ENCODE measurements at regions not wholly inside any gene's neighbourhood (a gene's known extent, or its start where the extent isn't known, plus 50 kb on each side); places are given as distances from the start of the nearest gene placed in this dataset.

DNA sequence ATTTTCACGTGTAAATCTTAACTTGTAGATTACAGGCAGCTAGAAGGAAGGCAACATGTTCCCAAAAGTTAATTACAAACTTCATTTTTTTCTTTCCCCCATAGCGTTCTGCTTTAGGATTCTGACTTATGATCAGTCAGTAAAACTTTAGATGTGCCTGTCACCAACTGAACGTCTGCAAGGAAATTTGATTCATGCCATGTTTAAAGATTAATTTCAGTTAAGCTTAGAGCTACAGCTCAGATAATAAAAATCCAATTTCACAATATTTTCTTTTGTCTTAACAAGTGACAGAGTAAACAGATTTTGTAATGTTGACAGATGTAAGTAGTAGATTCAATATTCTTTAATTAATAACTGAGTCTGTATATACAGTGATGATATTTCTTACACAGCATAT, 253.1 kb downstream of the NFKBIZ start:
- POLR2A ChIA-PET, result interaction anchor here (1.2 kb wide), 1 partner anchor 43 kb away, joined by 3 read pairs; no protein-coding TSS in a partner anchor
- intact Hi-C loops (cut with micrococcal nuclease; ENCODE audit: unreplicated experiment) (no loop called here), in situ Hi-C loops (cut with MboI) (no loop called here)
- DNase-seq (ENCODE audit: low read depth, low spot score) (no peak), ATAC-seq (no peak), FAIRE-seq (no peak)
- Histone ChIP-seq H3K36me3 (ENCODE audit: control insufficient read depth in 2 of 2, insufficient read depth in 2 of 2, low read length in 1 of 2) (no peaks in the 10 kb centered on the region), H3K27ac (ENCODE audit: control insufficient read depth, insufficient read depth) (no peak overlapping the region), H3K4me1 (ENCODE audit: control insufficient read depth, insufficient read depth, low read length) (no peaks in the 10 kb centered on the region), H3K27me3 (replicated peaks in 1 of 2; ENCODE audit: control insufficient read depth in 2 of 2, insufficient read depth in 2 of 2, low read length in 1 of 2) (no peaks in the 10 kb centered on the region), H4K20me1 (ENCODE audit: control insufficient read depth, insufficient read depth) (no peaks in the 10 kb centered on the region), H3K9ac (ENCODE audit: control insufficient read depth, insufficient read depth, low read length) (no peak overlapping the region), H3K4me2 (ENCODE audit: control insufficient read depth, insufficient read depth) (no peak overlapping the region), H3K9me3 (replicated peaks; ENCODE audit: control insufficient read depth, insufficient read depth, low read length) (no peaks in the 10 kb centered on the region), H2AFZ (ENCODE audit: control insufficient read depth, low read depth, low read length) (no peak overlapping the region), H3K4me3 (no peak overlapping the region), H3K79me2 (ENCODE audit: control insufficient read depth, insufficient read depth, low read length) (no peaks in the 10 kb centered on the region)
- BruUV-seq (replicated peaks), result no TSS peak
- CTCF ChIA-PET, result interaction anchor here (1.4 kb wide), 1 partner anchor 8 kb away, joined by 3 read pairs; no protein-coding TSS in a partner anchor
- TF ChIP-seq SIN3A (IDR thresholded peaks at IDR 0.05; ENCODE audit: low read depth, low read length) (no peak), POLR2AphosphoS5 (IDR thresholded peaks at IDR 0.05; ENCODE audit: low read length) (no peak), EZH2 (IDR thresholded peaks at IDR 0.05; ENCODE audit: borderline replicate concordance, control insufficient read depth, low read depth, low read length) (no peak), CBX3 (IDR thresholded peaks at IDR 0.05; ENCODE audit: borderline replicate concordance, low read depth) (no peak), NR2C1 (IDR thresholded peaks at IDR 0.05) (no peak), USF1 (IDR thresholded peaks at IDR 0.05; ENCODE audit: borderline replicate concordance, extremely low read length, insufficient read depth, low read depth, low read length) (no peak), CREM (IDR thresholded peaks at IDR 0.05; ENCODE audit: low read depth) (no peak), ZNF207 (IDR thresholded peaks at IDR 0.05; ENCODE audit: borderline replicate concordance) (no peak), MLLT1 (IDR thresholded peaks at IDR 0.05) (no peak), YBX1 (IDR thresholded peaks at IDR 0.05) (no peak), ZZZ3 (IDR thresholded peaks at IDR 0.05; ENCODE audit: control insufficient read depth, insufficient read length, low read depth) (no peak), SMAD5 (IDR thresholded peaks at IDR 0.05; ENCODE audit: low read depth) (no peak), ZNF622 (IDR thresholded peaks at IDR 0.05) (no peak), KLF5 (IDR thresholded peaks at IDR 0.05; ENCODE audit: partially characterized antibody) (no peak), MTA2 (IDR thresholded peaks at IDR 0.05; ENCODE audit: low read depth) (no peak)
- TF ChIP-seq, protein P1, sequence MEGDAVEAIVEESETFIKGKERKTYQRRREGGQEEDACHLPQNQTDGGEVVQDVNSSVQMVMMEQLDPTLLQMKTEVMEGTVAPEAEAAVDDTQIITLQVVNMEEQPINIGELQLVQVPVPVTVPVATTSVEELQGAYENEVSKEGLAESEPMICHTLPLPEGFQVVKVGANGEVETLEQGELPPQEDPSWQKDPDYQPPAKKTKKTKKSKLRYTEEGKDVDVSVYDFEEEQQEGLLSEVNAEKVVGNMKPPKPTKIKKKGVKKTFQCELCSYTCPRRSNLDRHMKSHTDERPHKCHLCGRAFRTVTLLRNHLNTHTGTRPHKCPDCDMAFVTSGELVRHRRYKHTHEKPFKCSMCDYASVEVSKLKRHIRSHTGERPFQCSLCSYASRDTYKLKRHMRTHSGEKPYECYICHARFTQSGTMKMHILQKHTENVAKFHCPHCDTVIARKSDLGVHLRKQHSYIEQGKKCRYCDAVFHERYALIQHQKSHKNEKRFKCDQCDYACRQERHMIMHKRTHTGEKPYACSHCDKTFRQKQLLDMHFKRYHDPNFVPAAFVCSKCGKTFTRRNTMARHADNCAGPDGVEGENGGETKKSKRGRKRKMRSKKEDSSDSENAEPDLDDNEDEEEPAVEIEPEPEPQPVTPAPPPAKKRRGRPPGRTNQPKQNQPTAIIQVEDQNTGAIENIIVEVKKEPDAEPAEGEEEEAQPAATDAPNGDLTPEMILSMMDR (IDR thresholded peaks at IDR 0.05 in 2 of 3, conservative IDR thresholded peaks at IDR 0.05 in 1 of 3; ENCODE audit: control insufficient read depth in 2 of 3, extremely low read depth in 1 of 3, insufficient read depth in 1 of 3, low read depth in 3 of 3, low read length in 3 of 3), result no peak
- TF ChIP-seq, protein P2, sequence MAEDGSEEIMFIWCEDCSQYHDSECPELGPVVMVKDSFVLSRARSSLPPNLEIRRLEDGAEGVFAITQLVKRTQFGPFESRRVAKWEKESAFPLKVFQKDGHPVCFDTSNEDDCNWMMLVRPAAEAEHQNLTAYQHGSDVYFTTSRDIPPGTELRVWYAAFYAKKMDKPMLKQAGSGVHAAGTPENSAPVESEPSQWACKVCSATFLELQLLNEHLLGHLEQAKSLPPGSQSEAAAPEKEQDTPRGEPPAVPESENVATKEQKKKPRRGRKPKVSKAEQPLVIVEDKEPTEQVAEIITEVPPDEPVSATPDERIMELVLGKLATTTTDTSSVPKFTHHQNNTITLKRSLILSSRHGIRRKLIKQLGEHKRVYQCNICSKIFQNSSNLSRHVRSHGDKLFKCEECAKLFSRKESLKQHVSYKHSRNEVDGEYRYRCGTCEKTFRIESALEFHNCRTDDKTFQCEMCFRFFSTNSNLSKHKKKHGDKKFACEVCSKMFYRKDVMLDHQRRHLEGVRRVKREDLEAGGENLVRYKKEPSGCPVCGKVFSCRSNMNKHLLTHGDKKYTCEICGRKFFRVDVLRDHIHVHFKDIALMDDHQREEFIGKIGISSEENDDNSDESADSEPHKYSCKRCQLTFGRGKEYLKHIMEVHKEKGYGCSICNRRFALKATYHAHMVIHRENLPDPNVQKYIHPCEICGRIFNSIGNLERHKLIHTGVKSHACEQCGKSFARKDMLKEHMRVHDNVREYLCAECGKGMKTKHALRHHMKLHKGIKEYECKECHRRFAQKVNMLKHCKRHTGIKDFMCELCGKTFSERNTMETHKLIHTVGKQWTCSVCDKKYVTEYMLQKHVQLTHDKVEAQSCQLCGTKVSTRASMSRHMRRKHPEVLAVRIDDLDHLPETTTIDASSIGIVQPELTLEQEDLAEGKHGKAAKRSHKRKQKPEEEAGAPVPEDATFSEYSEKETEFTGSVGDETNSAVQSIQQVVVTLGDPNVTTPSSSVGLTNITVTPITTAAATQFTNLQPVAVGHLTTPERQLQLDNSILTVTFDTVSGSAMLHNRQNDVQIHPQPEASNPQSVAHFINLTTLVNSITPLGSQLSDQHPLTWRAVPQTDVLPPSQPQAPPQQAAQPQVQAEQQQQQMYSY (CRISPR knock-in tag; IDR thresholded peaks at IDR 0.05), result no peak
- SMC1A ChIA-PET (ENCODE audit: uncharacterized antibody, unreplicated experiment), result interaction anchor here (0.9 to 1.1 kb wide), 3 partner anchors 12 to 39 kb away, joined by 3 read pairs; no protein-coding TSS in a partner anchor
- RAD21 ChIA-PET (ENCODE audit: unreplicated experiment), result interaction anchor here (1.1 to 1.3 kb wide), 2 partner anchors 127 to 288 kb away, joined by 3 to 4 read pairs; no protein-coding TSS in a partner anchor
- 27% methylated on average over 3 of the region's 3 CpGs for WGBS (ENCODE audit: insufficient coverage, insufficient replicate concordance, low lambda C conversion rate, missing lambda C conversion rate)
